OCI-LY1 (cell line): ENCODE measurements at regions not wholly inside any gene's neighbourhood (a gene's known extent, or its start where the extent isn't known, plus 50 kb on each side); places are given as distances from the start of the nearest gene placed in this dataset.

Experiments used
- H2AFZ ChIP-seq: fragments of 200-600 bp; sonication (generic), shearing (Covaris generic); 2 replicates; pipeline ENCODE4 v1.6.0; 2014; ENCODE audit warnings: antibody characterized with exemption, mild to moderate bottlenecking, low read length
- H3F3A ChIP-seq: fragments of 200-600 bp; sonication (generic), shearing (Covaris generic); 2 replicates; pipeline ENCODE4 v1.6.0; 2014; ENCODE audit warnings: mild to moderate bottlenecking, antibody characterized with exemption, low read length, moderate library complexity; ENCODE audit not compliant: insufficient read depth
- H3K27ac ChIP-seq: fragments of 200-600 bp; sonication (generic); 2 replicates; pipeline ENCODE4 v1.5.1; 2014; ENCODE audit warnings: low read length, mixed run types, mild to moderate bottlenecking, low read depth; ENCODE audit not compliant: poor library complexity, severe bottlenecking
- H3K27me3 ChIP-seq: fragments of 200-600 bp; sonication (generic); 2 replicates; pipeline ENCODE4 v1.6.0; 2014; ENCODE audit warnings: antibody characterized with exemption, mild to moderate bottlenecking, low read length, moderate library complexity; ENCODE audit not compliant: insufficient read depth
- H3K36me3 ChIP-seq: fragments of 200-600 bp; sonication (generic); 2 replicates; pipeline ENCODE4 v1.6.1; 2014; ENCODE audit warnings: mild to moderate bottlenecking, antibody characterized with exemption, low read length, moderate library complexity, mixed read lengths; ENCODE audit not compliant: insufficient read depth
- H3K4me1 ChIP-seq: fragments of 200-600 bp; sonication (generic); 2 replicates; pipeline ENCODE4 v1.5.1; 2014; ENCODE audit warnings: mild to moderate bottlenecking, low read length, moderate library complexity; ENCODE audit not compliant: insufficient read depth, severe bottlenecking
- H3K4me2 ChIP-seq: fragments of 200-600 bp; sonication (generic), shearing (Covaris generic); 2 replicates; pipeline ENCODE4 v1.6.1; 2014; ENCODE audit warnings: low read length
- H3K4me3 ChIP-seq: fragments of 200-600 bp; sonication (generic); 2 replicates; pipeline ENCODE4 v1.5.1; 2014; ENCODE audit warnings: low read length, low read depth, mild to moderate bottlenecking, mixed read lengths; ENCODE audit not compliant: poor library complexity, severe bottlenecking
- H3K79me2 ChIP-seq: fragments of 200-600 bp; shearing (Covaris generic); 2 replicates; pipeline ENCODE4 v1.6.1; 2016; ENCODE audit warnings: mixed run types, low read length, mixed read lengths; ENCODE audit not compliant: insufficient read depth
- H3K9ac ChIP-seq: fragments of 200-600 bp; sonication (generic), shearing (Covaris generic); 2 replicates; pipeline ENCODE4 v1.6.1; 2014; ENCODE audit warnings: mild to moderate bottlenecking, low read length, mixed read lengths
- H3K9me2 ChIP-seq: fragments of 200-600 bp; sonication (generic), shearing (Covaris generic); 2 replicates; pipeline ENCODE4 v1.6.1; 2014; ENCODE audit warnings: low read depth, mild to moderate bottlenecking, low read length, mixed read lengths
- H3K9me3 ChIP-seq: fragments of 200-600 bp; shearing (Covaris generic); 2 replicates; pipeline ENCODE4 v1.6.1; 2014; ENCODE audit warnings: low read length, mixed read lengths
- H4K20me1 ChIP-seq: fragments of 200-600 bp; sonication (generic), shearing (Covaris generic); 2 replicates; pipeline ENCODE4 v1.6.0; 2016; ENCODE audit warnings: mild to moderate bottlenecking, low read length; ENCODE audit not compliant: insufficient read depth
- EZH2 ChIP-seq: fragments of 200-600 bp; sonication (generic), shearing (Covaris generic); IDR thresholded peaks from 2 replicates; pipeline ENCODE4 v1.8.0; 2017; ENCODE audit warnings: borderline replicate concordance, mixed run types, mild to moderate bottlenecking, antibody characterized with exemption, low read length, moderate library complexity, mixed read lengths
- TF ChIP-seq, protein P1 (sequence below): fragments of 200-600 bp; sonication (generic), shearing (Covaris generic); IDR thresholded peaks from 2 replicates; pipeline ENCODE4 v1.5.1; 2017; ENCODE audit warnings: mild to moderate bottlenecking, antibody characterized with exemption, low read length, moderate library complexity, mixed read lengths

DNA sequence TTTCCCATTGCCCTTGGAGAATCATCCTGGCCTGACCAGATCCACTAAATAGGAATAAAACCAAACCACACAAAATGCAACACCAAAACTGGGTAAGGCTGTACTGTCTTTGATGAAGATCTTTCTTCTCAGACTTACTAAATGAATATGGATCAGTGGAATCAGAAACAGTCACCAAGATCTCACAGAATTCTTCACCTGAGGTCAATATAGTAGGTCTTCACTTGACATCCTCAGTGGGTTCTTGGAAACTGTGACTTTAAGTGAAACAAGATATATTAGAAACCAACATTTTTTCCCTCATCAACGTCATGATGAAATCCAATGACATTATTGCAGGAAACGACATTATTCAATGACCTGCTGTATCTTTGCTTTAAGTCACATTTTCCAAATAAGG is 526.2 kb downstream of the FUT8 start:
- TF ChIP-seq, protein P1, sequence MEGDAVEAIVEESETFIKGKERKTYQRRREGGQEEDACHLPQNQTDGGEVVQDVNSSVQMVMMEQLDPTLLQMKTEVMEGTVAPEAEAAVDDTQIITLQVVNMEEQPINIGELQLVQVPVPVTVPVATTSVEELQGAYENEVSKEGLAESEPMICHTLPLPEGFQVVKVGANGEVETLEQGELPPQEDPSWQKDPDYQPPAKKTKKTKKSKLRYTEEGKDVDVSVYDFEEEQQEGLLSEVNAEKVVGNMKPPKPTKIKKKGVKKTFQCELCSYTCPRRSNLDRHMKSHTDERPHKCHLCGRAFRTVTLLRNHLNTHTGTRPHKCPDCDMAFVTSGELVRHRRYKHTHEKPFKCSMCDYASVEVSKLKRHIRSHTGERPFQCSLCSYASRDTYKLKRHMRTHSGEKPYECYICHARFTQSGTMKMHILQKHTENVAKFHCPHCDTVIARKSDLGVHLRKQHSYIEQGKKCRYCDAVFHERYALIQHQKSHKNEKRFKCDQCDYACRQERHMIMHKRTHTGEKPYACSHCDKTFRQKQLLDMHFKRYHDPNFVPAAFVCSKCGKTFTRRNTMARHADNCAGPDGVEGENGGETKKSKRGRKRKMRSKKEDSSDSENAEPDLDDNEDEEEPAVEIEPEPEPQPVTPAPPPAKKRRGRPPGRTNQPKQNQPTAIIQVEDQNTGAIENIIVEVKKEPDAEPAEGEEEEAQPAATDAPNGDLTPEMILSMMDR: no peak
- no peak for TF ChIP-seq EZH2
- Histone ChIP-seq H4K20me1 (no peaks in the 10 kb centered on the region), H3K36me3 (no peaks in the 10 kb centered on the region), H3K79me2 (no peaks in the 10 kb centered on the region), H3K27me3 (no peaks in the 10 kb centered on the region; the same call in 1 of the 2 replicates), H3K9me2 (no peaks in the 10 kb centered on the region), H3K4me3 (no peak overlapping the region), H3K9me3 (no peaks in the 10 kb centered on the region), H3K4me1 (no peaks in the 10 kb centered on the region), H3K27ac (no peak overlapping the region), H3K9ac (no peak overlapping the region), H2AFZ (no peak overlapping the region), H3K4me2 (no peak overlapping the region), H3F3A (no peaks in the 10 kb centered on the region)

DNA sequence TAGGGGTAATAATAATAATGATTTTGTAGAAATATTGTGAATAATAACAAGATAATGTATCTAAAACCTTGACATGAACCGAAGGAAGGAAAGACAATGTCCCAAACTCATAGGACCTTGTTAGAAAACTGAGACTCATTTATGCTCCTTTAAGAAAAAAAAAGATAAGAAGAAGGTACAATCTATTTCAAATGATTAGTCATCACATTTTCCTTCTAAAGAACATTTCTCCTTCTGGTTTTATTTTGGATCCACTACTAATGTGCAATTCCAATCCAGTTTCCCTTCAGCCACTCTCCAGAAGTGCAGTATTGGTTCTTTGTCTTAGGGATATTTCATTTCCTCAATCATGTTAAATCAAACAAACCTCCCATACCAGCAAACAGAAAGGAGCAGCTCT is 526.7 kb downstream of the FUT8 start:
- Histone ChIP-seq H3F3A (no peaks in the 10 kb centered on the region), H4K20me1 (no peaks in the 10 kb centered on the region), H3K4me2 (no peak overlapping the region), H3K9ac (no peak overlapping the region), H3K4me3 (no peak overlapping the region), H3K27ac (no peak overlapping the region), H3K9me2 (no peaks in the 10 kb centered on the region), H3K4me1 (no peaks in the 10 kb centered on the region), H3K79me2 (no peaks in the 10 kb centered on the region), H3K36me3 (no peaks in the 10 kb centered on the region), H3K9me3 (no peaks in the 10 kb centered on the region), H2AFZ (no peak overlapping the region), H3K27me3 (no peaks in the 10 kb centered on the region; the same call in 1 of the 2 replicates)
- TF ChIP-seq, protein P1: no peak
- no peak for TF ChIP-seq EZH2

DNA sequence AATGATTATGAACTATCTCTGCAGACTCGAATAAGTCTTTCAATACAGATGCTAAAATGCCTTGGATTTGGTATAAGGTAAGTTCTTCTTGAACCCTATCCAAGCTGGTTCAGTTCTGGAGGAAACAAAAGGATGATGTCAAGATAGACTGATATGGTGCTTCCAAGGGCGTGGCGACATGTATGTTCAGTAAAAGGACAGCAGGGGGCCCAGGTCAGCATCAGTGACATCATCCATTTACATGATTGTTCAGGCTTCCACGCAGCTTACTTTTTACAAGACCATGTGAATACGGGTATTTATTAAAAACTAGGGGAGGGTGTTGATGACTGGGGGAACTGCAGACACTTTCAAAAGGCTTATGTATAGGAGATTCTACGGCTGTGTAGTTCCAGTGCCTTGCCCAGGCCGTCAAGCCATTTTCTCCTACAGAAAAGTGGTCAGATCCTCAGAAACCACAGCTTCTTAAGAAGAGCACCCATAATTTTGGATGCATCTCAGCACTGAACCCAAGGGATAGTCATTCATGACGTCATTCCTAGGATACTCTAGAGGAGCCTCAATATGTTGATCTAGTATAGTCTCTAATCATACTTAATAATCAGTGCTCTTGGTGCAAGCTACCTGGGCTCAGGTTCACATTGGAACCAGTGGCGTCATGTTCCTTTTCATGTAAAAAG is 527.7 kb downstream of the FUT8 start:
- no peak overlapping the region for H3K4me3 ChIP-seq
- H3K9me2 ChIP-seq: no peaks in the 10 kb centered on the region
- H4K20me1 ChIP-seq: no peaks in the 10 kb centered on the region
- no peaks in the 10 kb centered on the region for H3F3A ChIP-seq
- H3K4me2 ChIP-seq: no peak overlapping the region
- no peak overlapping the region for H2AFZ ChIP-seq
- H3K79me2 ChIP-seq: no peaks in the 10 kb centered on the region
- TF ChIP-seq, protein P1: peak; percentile 44
- TF ChIP-seq EZH2: no peak
- H3K9me3 ChIP-seq: no peaks in the 10 kb centered on the region
- H3K4me1 ChIP-seq: no peaks in the 10 kb centered on the region
- H3K36me3 ChIP-seq: no peaks in the 10 kb centered on the region
- H3K27ac ChIP-seq: no peak overlapping the region
- H3K9ac ChIP-seq: no peak overlapping the region
- peaks cover 3% of the 10 kb centered on the region; the same call in 1 of the 2 replicates for H3K27me3 ChIP-seq
